Trophoblast cell (in vitro differentiated cells and primary cell): ENCODE measurements at regions not wholly inside any gene's neighbourhood (a gene's known extent, or its start where the extent isn't known, plus 50 kb on each side); places are given as distances from the start of the nearest gene placed in this dataset.
A peak's percentile ranks its signal among the peaks of the same experiment; 100 is the strongest.

Experiments
- DNase-seq, 2 donors: peaks; one replicate each; pipeline ENCODE4 v3.0.0-alpha.2; 2016
- H2AFZ ChIP-seq: 2 replicates; pipeline ENCODE4 v1.6.1; 2013; ENCODE audit warnings: low read length, moderate library complexity, mild to moderate bottlenecking; ENCODE audit not compliant: insufficient read depth, poor library complexity
- H2AK5ac ChIP-seq: 2 replicates; pipeline ENCODE4 v1.6.1; 2013; ENCODE audit warnings: mild to moderate bottlenecking, low read length
- H2BK120ac ChIP-seq: 2 replicates; pipeline ENCODE4 v1.6.1; 2013; ENCODE audit warnings: low read length, mild to moderate bottlenecking, moderate library complexity; ENCODE audit not compliant: insufficient read depth, poor library complexity
- H2BK12ac ChIP-seq: 2 replicates; pipeline ENCODE4 v1.6.1; 2013; ENCODE audit warnings: mild to moderate bottlenecking, low read length, moderate library complexity
- H2BK5ac ChIP-seq: 2 replicates; pipeline ENCODE4 v1.6.1; 2013; ENCODE audit warnings: low read length, low read depth, moderate library complexity, mild to moderate bottlenecking; ENCODE audit not compliant: poor library complexity
- H3K14ac ChIP-seq: 2 replicates; pipeline ENCODE4 v1.6.1; 2013; ENCODE audit warnings: mild to moderate bottlenecking, low read length
- H3K18ac ChIP-seq: 2 replicates; pipeline ENCODE4 v1.6.1; 2013; ENCODE audit warnings: mild to moderate bottlenecking, low read length
- H3K23ac ChIP-seq: 2 replicates; pipeline ENCODE4 v1.6.1; 2013; ENCODE audit warnings: low read length
- H3K27ac ChIP-seq: 2 replicates; pipeline ENCODE4 v1.5.1; 2013; ENCODE audit warnings: low read depth, mild to moderate bottlenecking, inconsistent platforms, low read length, moderate library complexity
- H3K27me3 ChIP-seq: 2 replicates; pipeline ENCODE4 v1.6.1; 2013; ENCODE audit warnings: inconsistent platforms, mild to moderate bottlenecking, low read length, moderate library complexity; ENCODE audit not compliant: insufficient read depth
- H3K36me3 ChIP-seq, 2 experiments: 1 replicate in 1 of 2; 2 replicates in 1 of 2; pipeline ENCODE4 v1.6.1; 2013; ENCODE audit warnings: low read length in 2 of 2, mild to moderate bottlenecking in 2 of 2, moderate library complexity in 1 of 2; ENCODE audit not compliant: insufficient read depth in 2 of 2, control insufficient read depth in 1 of 2
- H3K4ac ChIP-seq: 2 replicates; pipeline ENCODE4 v1.6.1; 2013; ENCODE audit warnings: low read depth, mild to moderate bottlenecking, low read length, moderate library complexity
- H3K4me1 ChIP-seq, 2 experiments: 1 replicate in 1 of 2; 2 replicates in 1 of 2; pipeline ENCODE4 v1.6.1; 2013; ENCODE audit warnings: low read length in 2 of 2, mild to moderate bottlenecking in 2 of 2, moderate library complexity in 1 of 2; ENCODE audit not compliant: insufficient read depth in 2 of 2, control insufficient read depth in 1 of 2
- H3K4me2 ChIP-seq: 2 replicates; pipeline ENCODE4 v1.6.1; 2013; ENCODE audit warnings: inconsistent platforms, mild to moderate bottlenecking, low read length, moderate library complexity
- H3K4me3 ChIP-seq: 2 replicates; pipeline ENCODE4 v1.5.1; 2013; ENCODE audit warnings: mild to moderate bottlenecking, low read depth, low read length, inconsistent platforms
- H3K79me1 ChIP-seq: one replicate; pipeline ENCODE4 v1.6.1; 2013; ENCODE audit warnings: low read length
- H3K79me2 ChIP-seq: 2 replicates; pipeline ENCODE4 v1.6.1; 2013; ENCODE audit warnings: low read length, mild to moderate bottlenecking; ENCODE audit not compliant: control insufficient read depth, insufficient read depth, poor library complexity
- H3K9ac ChIP-seq: 2 replicates; pipeline ENCODE4 v1.6.1; 2013; ENCODE audit warnings: mild to moderate bottlenecking, low read length
- H3K9me3 ChIP-seq: 2 replicates; pipeline ENCODE4 v1.6.1; 2013; ENCODE audit warnings: low read depth, mild to moderate bottlenecking, control low read depth, inconsistent platforms, low read length; ENCODE audit not compliant: insufficient read depth
- H4K12ac ChIP-seq: 2 replicates; pipeline ENCODE4 v1.6.1; 2013; ENCODE audit warnings: low read depth, mild to moderate bottlenecking, low read length, moderate library complexity
- H4K8ac ChIP-seq: 2 replicates; pipeline ENCODE4 v1.6.1; 2013; ENCODE audit warnings: low read depth, mild to moderate bottlenecking, low read length, moderate library complexity
- H4K91ac ChIP-seq: one replicate; pipeline ENCODE4 v1.6.1; 2013; ENCODE audit warnings: low read depth, mild to moderate bottlenecking, low read length, moderate library complexity
- WGBS: extraction: QIAGEN DNeasy Blood & Tissue Kit; methylation state at CpG from one replicate; pipeline ENCODE4 v1.1.7; 2013; ENCODE audit warnings: missing lambda C conversion rate; ENCODE audit not compliant: insufficient read length, insufficient coverage; ENCODE audit errors: extremely low coverage; 5-methylcytosine and 5-hydroxymethylcytosine counted together

DNA sequence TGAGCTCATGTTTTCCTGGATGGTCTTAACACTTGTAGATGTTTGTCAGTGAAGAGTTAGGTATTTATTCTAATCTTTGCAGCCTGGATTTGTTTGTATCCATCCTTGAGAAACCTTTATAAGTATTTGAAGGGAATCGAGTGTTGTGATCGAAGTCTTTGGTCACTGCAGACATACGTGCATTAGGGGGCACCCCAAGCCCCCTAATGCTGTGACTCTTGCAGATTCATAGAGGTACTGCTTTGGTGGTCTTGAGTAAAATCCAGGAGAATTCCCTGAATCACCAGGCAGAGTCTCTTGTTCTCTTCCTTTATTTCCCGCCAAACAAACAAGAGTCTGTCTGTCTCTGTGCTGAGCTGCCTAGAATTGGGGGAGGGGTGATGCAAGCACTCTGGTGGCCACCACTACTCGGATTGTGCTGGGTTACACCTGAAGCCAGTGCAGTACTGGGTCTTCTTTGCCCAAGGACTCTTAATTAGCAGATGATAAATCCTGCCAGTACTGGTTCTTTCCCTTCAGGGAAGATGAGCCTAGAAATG lies 170.5 kb upstream of the POU1F1 start:
- H3K36me3 ChIP-seq: no peaks in the 10 kb centered on the region
- no peak overlapping the region for H3K4me2 ChIP-seq
- no peak overlapping the region for H3K14ac ChIP-seq
- H3K27ac ChIP-seq: no peak overlapping the region
- no peak overlapping the region for H4K12ac ChIP-seq
- H3K79me1 ChIP-seq: no peaks in the 10 kb centered on the region
- no peaks in the 10 kb centered on the region for H3K4me1 ChIP-seq
- H2AFZ ChIP-seq: no peak overlapping the region
- H3K4me3 ChIP-seq: no peak overlapping the region
- no peak overlapping the region for H3K4ac ChIP-seq
- no CpG with 5 or more reads among the region's 5 CpGs for WGBS
- H2AK5ac ChIP-seq: no peak overlapping the region
- H4K91ac ChIP-seq: no peak overlapping the region
- H3K9me3 ChIP-seq: no peaks in the 10 kb centered on the region
- no peak for DNase-seq
- H3K18ac ChIP-seq: no peak overlapping the region
- H4K8ac ChIP-seq: no peak overlapping the region
- H3K9ac ChIP-seq: no peak overlapping the region
- no peak overlapping the region for H2BK5ac ChIP-seq
- H2BK12ac ChIP-seq: no peak overlapping the region
- no peak overlapping the region for H3K23ac ChIP-seq
- H3K79me2 ChIP-seq: no peaks in the 10 kb centered on the region
- H3K27me3 ChIP-seq: no peaks in the 10 kb centered on the region
- no peak overlapping the region for H2BK120ac ChIP-seq

DNA sequence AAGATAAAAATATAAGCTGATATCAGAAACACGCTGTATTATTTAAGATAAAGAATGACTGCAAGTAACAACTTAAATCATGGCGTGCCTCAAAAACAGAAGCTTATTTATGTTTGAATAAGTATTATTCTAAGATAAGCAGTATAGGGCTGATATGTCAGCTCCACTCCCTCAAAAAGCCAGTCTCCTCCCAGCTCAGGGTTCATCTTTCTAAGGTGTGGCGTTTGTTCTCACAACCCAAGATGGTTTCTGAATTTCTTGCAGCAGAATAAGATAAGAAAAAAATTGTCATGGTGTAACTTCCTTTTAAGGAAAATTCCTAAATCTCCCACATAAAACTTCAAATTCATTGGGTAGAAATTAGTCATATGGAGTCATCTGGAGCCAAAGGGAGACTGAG lies 166.1 kb upstream of the POU1F1 start:
- Histone ChIP-seq H3K23ac (no peak overlapping the region), H3K27ac (no peak overlapping the region), H3K14ac (no peak overlapping the region), H3K36me3 (no peaks in the 10 kb centered on the region), H4K91ac (no peak overlapping the region), H3K9me3 (no peaks in the 10 kb centered on the region), H3K79me2 (no peaks in the 10 kb centered on the region), H3K4me3 (no peak overlapping the region), H4K12ac (no peak overlapping the region), H3K79me1 (no peaks in the 10 kb centered on the region), H3K18ac (no peak overlapping the region), H2BK5ac (no peak overlapping the region), H3K27me3 (no peaks in the 10 kb centered on the region), H4K8ac (no peak overlapping the region), H2BK120ac (no peak overlapping the region), H3K4me2 (no peak overlapping the region), H3K9ac (no peak overlapping the region), H2BK12ac (no peak overlapping the region), H3K4ac (no peak overlapping the region), H3K4me1 (no peaks in the 10 kb centered on the region), H2AFZ (no peak overlapping the region), H2AK5ac (no peak overlapping the region)
- no CpG with 5 or more reads among the region's 3 CpGs for WGBS
- DNase-seq: no peak

- Histone ChIP-seq H2AK5ac (no peak overlapping the region), H3K36me3 (no peaks in the 10 kb centered on the region), H3K27ac (no peak overlapping the region), H3K27me3 (no peaks in the 10 kb centered on the region), H2AFZ (no peak overlapping the region), H2BK120ac (no peak overlapping the region), H3K79me1 (no peaks in the 10 kb centered on the region), H3K23ac (no peak overlapping the region), H2BK12ac (no peak overlapping the region), H4K91ac (no peak overlapping the region), H4K12ac (no peak overlapping the region), H3K4me2 (no peak overlapping the region), H2BK5ac (no peak overlapping the region), H3K79me2 (no peaks in the 10 kb centered on the region), H3K9ac (no peak overlapping the region), H3K9me3 (no peaks in the 10 kb centered on the region), H3K14ac (no peak overlapping the region), H4K8ac (no peak overlapping the region), H3K4me1 (peaks cover 0 to 3% of the 10 kb centered on the region in 2 experiments), H3K4me3 (no peak overlapping the region), H3K4ac (no peak overlapping the region), H3K18ac (no peak overlapping the region)
- peak in 1 of 2 donors; percentile 33 for DNase-seq
- no CpG with 5 or more reads among the region's 1 CpG for WGBS
These were observed 161.4 kb upstream of the POU1F1 start for GRCh38 chr3:87437765-87438164.

GRCh38 chr3:87436781-87437543 lies 160.6 kb upstream of the POU1F1 start:
- Histone ChIP-seq H4K91ac (no peak overlapping the region), H3K18ac (no peak overlapping the region), H3K4me3 (no peak overlapping the region), H3K4me2 (no peak overlapping the region), H3K79me1 (no peaks in the 10 kb centered on the region), H3K14ac (no peak overlapping the region), H3K4me1 (peaks cover 0 to 3% of the 10 kb centered on the region in 2 experiments), H3K9ac (no peak overlapping the region), H4K8ac (no peak overlapping the region), H3K4ac (no peak overlapping the region), H2BK120ac (no peak overlapping the region), H3K9me3 (no peaks in the 10 kb centered on the region), H2BK5ac (no peak overlapping the region), H4K12ac (no peak overlapping the region), H3K36me3 (no peaks in the 10 kb centered on the region), H2BK12ac (no peak overlapping the region), H3K27me3 (no peaks in the 10 kb centered on the region), H3K27ac (no peak overlapping the region), H2AK5ac (no peak overlapping the region), H2AFZ (no peak overlapping the region), H3K79me2 (no peaks in the 10 kb centered on the region), H3K23ac (no peak overlapping the region)
- no CpG with 5 or more reads among the region's 7 CpGs for WGBS
- peak in 1 of 2 donors; percentile 76 for DNase-seq
